ENCODE measurements at regions not wholly inside any gene's neighbourhood (a gene's known extent, or its start where the extent isn't known, plus 50 kb on each side); places are given as distances from the start of the nearest gene placed in this dataset.

DNA sequence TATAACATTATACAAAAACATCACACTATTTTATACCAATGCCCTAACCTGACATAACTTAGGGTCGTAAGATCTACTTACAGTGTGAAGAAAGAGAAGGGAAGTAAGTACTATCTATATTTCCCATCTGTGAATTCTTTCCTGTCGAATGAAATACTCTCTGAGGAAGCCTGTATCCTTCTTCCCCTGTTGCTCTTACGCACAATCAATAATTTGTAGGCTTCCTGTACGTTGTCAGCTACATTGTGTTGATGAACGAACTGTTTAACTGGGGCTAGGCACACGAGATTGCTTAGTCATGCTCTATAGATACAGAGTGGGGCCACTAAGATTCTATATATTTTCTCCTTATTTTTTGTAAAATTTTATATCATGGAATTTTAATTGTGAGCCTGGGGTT is 1125.0 kb upstream of the CELF4 start:
- Histone ChIP-seq H3K36me3 (ENCODE audit: control insufficient read depth, insufficient read depth, low read length) (no peaks in the 10 kb centered on the region), H3K27me3 (ENCODE audit: control insufficient read depth, insufficient read depth, low read length) (no peaks in the 10 kb centered on the region), H3K27ac (ENCODE audit: low read depth, low read length) (no peak overlapping the region), H3K4me3 (ENCODE audit: low read depth, low read length) (no peak overlapping the region), H3K9me3 (ENCODE audit: control insufficient read depth, insufficient read depth, low read length) (no peaks in the 10 kb centered on the region), H3K4me1 (ENCODE audit: control insufficient read depth, insufficient read depth, low read length) (no peaks in the 10 kb centered on the region)
- WGBS (ENCODE audit: insufficient coverage): no CpG with 5 or more reads among the region's 6 CpGs
- no peak for DNase-seq (ENCODE audit: low read depth in 4 of 6, low spot score in 6 of 6)

DNA sequence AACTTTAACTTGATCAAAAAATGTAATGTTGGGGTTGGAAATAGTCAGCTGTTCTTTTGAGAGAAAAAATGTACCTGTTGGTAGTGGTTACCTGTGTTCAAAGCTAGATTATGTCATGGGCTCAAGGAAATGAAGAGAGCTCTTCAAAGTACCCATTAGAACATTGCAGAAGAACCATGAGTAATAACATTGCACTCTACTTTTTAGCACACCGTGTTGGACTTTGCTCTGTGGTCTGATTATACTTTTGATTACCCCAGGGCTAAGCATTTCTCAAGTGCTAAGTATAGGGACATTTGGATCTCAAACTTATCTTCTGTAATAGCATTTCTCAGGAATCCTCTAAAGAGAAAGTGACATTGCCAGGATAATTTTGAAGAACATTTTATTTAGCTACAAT is 1122.8 kb upstream of the CELF4 start:
- no peaks in the 10 kb centered on the region for H3K36me3 ChIP-seq (ENCODE audit: control insufficient read depth, insufficient read depth, low read length)
- no CpG with 5 or more reads among the region's 1 CpG for WGBS (ENCODE audit: insufficient coverage)
- no peak overlapping the region for H3K4me3 ChIP-seq (ENCODE audit: low read depth, low read length)

DNA sequence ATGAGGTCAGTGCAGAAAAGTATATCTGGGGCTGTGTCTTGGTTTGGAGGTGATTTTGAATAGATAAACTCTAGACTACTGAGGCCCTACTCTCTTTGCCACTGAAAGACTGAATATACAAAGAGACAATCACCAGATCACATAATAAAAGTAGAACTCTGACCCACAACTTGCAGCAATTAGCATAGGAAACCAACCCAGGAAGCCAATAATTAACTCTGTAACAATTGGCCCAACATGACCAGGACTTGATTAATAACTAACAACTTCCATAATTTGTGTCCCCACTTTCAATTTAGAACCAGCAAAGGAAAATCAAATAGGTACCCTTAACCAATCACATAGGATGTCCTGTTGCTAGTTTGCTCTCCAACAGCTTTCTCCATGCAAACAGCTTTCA is 1104.9 kb upstream of the CELF4 start:
- no peak for DNase-seq (ENCODE audit: low read depth in 4 of 6, low spot score in 6 of 6)
- Histone ChIP-seq H3K4me3 (ENCODE audit: low read depth, low read length) (no peak overlapping the region), H3K27me3 (ENCODE audit: control insufficient read depth, insufficient read depth, low read length) (no peaks in the 10 kb centered on the region), H3K36me3 (ENCODE audit: control insufficient read depth, insufficient read depth, low read length) (no peaks in the 10 kb centered on the region), H3K4me1 (ENCODE audit: control insufficient read depth, insufficient read depth, low read length) (no peaks in the 10 kb centered on the region), H3K9me3 (ENCODE audit: control insufficient read depth, insufficient read depth, low read length) (no peaks in the 10 kb centered on the region), H3K27ac (ENCODE audit: low read depth, low read length) (no peak overlapping the region)

More for the DNA sequence above, 1122.8 kb upstream of the CELF4 start:
- Histone ChIP-seq H3K9me3 (ENCODE audit: control insufficient read depth, insufficient read depth, low read length) (no peaks in the 10 kb centered on the region), H3K27me3 (ENCODE audit: control insufficient read depth, insufficient read depth, low read length) (no peaks in the 10 kb centered on the region), H3K4me1 (ENCODE audit: control insufficient read depth, insufficient read depth, low read length) (no peaks in the 10 kb centered on the region), H3K27ac (ENCODE audit: low read depth, low read length) (no peak overlapping the region)
- DNase-seq (ENCODE audit: low read depth in 4 of 6, low spot score in 6 of 6): no peak

DNA sequence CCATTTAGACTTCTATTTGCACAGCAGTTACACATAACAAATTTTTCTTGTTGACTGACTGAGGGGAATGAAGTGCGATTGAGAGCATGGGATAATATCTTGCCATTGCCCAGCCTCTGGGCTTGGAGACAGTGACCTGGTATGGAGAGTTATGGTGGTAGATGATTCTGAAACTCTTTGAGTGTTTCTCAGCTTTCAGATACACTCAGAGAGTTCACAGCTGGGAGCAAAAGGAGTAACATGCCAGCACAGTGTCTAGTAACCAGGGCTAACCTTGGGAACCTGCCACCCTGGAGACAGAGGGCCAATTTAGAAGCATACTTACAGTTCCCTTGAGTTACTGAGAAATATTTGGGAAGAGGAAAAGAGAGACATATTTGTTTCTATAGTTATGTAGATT is 1099.3 kb upstream of the CELF4 start:
- DNase-seq (ENCODE audit: low read depth in 4 of 6, low spot score in 6 of 6): no peak
- 40% methylated on average over 1 of the region's 1 CpG for WGBS (ENCODE audit: insufficient coverage)
- Histone ChIP-seq H3K4me3 (ENCODE audit: low read depth, low read length) (no peak overlapping the region), H3K27ac (ENCODE audit: low read depth, low read length) (no peak overlapping the region), H3K4me1 (ENCODE audit: control insufficient read depth, insufficient read depth, low read length) (no peaks in the 10 kb centered on the region), H3K27me3 (ENCODE audit: control insufficient read depth, insufficient read depth, low read length) (no peaks in the 10 kb centered on the region), H3K9me3 (ENCODE audit: control insufficient read depth, insufficient read depth, low read length) (no peaks in the 10 kb centered on the region), H3K36me3 (ENCODE audit: control insufficient read depth, insufficient read depth, low read length) (no peaks in the 10 kb centered on the region)

DNA sequence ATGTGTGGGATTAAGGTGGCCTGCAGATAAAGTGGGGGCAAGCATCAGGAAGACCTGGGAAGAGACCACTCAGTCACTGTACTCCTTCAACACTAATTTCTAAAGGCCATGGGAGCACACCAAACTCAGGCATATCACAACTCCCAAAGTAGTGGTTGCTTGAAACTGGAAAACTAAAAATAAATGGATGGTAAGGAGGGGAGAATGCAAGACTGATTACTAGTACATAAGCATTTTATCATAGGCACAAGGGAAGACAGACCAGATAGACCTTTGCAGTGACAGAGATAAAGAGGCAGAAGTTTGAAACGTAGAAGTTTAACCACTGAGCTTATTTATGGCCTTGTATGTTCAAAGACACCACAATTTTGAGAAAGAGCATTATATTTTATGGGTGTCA is 1098.1 kb upstream of the CELF4 start:
- Histone ChIP-seq H3K4me3 (ENCODE audit: low read depth, low read length) (no peak overlapping the region), H3K9me3 (ENCODE audit: control insufficient read depth, insufficient read depth, low read length) (no peaks in the 10 kb centered on the region), H3K27ac (ENCODE audit: low read depth, low read length) (no peak overlapping the region), H3K4me1 (ENCODE audit: control insufficient read depth, insufficient read depth, low read length) (no peaks in the 10 kb centered on the region), H3K36me3 (ENCODE audit: control insufficient read depth, insufficient read depth, low read length) (no peaks in the 10 kb centered on the region), H3K27me3 (ENCODE audit: control insufficient read depth, insufficient read depth, low read length) (no peaks in the 10 kb centered on the region)
- 86% methylated on average over 1 of the region's 1 CpG for WGBS (ENCODE audit: insufficient coverage)
- no peak for DNase-seq (ENCODE audit: low read depth in 4 of 6, low spot score in 6 of 6)

DNA sequence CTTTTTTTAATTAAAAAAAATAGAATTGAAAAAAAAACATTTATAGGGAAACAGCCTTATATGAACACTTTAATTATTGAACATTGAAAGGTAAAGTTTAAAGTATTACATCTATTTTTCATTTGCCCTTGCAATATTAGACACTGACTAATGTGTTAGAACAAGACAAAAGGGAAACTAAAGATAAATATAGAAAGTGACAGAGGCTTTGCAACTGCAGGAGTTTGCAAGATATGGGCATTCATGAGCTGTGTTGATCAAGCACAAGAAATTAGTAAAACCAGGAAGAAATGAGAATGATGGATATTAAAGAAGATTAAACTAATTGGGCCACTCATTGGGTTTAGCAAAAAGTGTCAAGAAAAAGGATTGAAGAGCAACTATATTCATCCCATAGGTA is 1097.7 kb upstream of the CELF4 start:
- no peaks in the 10 kb centered on the region for H3K36me3 ChIP-seq (ENCODE audit: control insufficient read depth, insufficient read depth, low read length)
- no peaks in the 10 kb centered on the region for H3K9me3 ChIP-seq (ENCODE audit: control insufficient read depth, insufficient read depth, low read length)
- no peak for DNase-seq (ENCODE audit: low read depth in 4 of 6, low spot score in 6 of 6)
- H3K27ac ChIP-seq (ENCODE audit: low read depth, low read length): no peak overlapping the region
- H3K27me3 ChIP-seq (ENCODE audit: control insufficient read depth, insufficient read depth, low read length): no peaks in the 10 kb centered on the region
- no peak overlapping the region for H3K4me3 ChIP-seq (ENCODE audit: low read depth, low read length)
- no peaks in the 10 kb centered on the region for H3K4me1 ChIP-seq (ENCODE audit: control insufficient read depth, insufficient read depth, low read length)

DNA sequence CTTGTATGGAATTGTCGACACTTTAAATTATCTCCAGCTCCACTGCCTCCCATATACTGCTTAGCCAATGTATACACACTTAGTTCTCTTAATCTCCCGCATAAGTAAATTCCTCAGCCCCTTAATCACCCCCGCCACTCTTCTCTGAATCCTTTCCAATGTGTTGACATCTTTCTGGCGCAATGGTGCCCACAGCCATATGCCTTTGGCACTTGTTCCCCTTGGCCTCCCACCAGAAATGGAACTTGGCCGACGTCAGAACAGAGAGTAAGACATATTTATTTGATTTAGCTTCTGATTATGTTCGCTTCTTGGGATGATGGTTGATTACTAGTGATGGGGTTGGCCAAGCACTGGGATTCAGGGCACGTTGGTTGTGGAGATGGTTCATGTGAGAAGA is 1089.3 kb upstream of the CELF4 start:
- H3K4me3 ChIP-seq (ENCODE audit: low read depth, low read length): no peak overlapping the region
- no peaks in the 10 kb centered on the region for H3K27me3 ChIP-seq (ENCODE audit: control insufficient read depth, insufficient read depth, low read length)
- DNase-seq (ENCODE audit: low read depth in 4 of 6, low spot score in 6 of 6): peak in 2 of 6 donors; percentile 41 to 95
- no peaks in the 10 kb centered on the region for H3K9me3 ChIP-seq (ENCODE audit: control insufficient read depth, insufficient read depth, low read length)
- 85% methylated on average over 7 of the region's 8 CpGs for WGBS (ENCODE audit: insufficient coverage)
- no peaks in the 10 kb centered on the region for H3K36me3 ChIP-seq (ENCODE audit: control insufficient read depth, insufficient read depth, low read length)
- H3K27ac ChIP-seq (ENCODE audit: low read depth, low read length): no peak overlapping the region
- no peaks in the 10 kb centered on the region for H3K4me1 ChIP-seq (ENCODE audit: control insufficient read depth, insufficient read depth, low read length)

DNA sequence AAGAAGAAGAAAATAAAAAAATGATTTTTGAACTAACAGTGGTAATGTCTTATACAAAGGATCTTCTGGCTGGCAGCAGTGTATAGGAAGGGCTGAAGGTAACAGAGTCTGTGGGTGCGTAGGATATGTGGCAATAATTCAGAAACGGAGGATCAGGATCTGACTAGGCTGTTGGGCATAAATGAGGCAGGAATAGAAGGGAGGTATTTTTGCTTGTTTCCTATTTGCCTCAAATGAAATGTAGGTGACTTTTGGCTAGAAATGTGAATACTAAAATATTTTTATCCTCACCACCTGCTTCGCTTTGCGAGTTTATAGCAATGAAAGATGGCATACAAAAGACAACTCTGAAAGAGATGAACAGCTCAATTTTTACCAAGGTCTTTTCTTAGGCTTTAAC is 1086.1 kb upstream of the CELF4 start:
- Histone ChIP-seq H3K9me3 (ENCODE audit: control insufficient read depth, insufficient read depth, low read length) (no peaks in the 10 kb centered on the region), H3K27me3 (ENCODE audit: control insufficient read depth, insufficient read depth, low read length) (no peaks in the 10 kb centered on the region), H3K27ac (ENCODE audit: low read depth, low read length) (no peak overlapping the region), H3K4me1 (ENCODE audit: control insufficient read depth, insufficient read depth, low read length) (no peaks in the 10 kb centered on the region), H3K36me3 (ENCODE audit: control insufficient read depth, insufficient read depth, low read length) (no peaks in the 10 kb centered on the region), H3K4me3 (ENCODE audit: low read depth, low read length) (no peak overlapping the region)
- 91% methylated on average over 2 of the region's 4 CpGs for WGBS (ENCODE audit: insufficient coverage)
- peak in 1 of 6 donors; percentile 9 for DNase-seq (ENCODE audit: low read depth in 4 of 6, low spot score in 6 of 6)

DNA sequence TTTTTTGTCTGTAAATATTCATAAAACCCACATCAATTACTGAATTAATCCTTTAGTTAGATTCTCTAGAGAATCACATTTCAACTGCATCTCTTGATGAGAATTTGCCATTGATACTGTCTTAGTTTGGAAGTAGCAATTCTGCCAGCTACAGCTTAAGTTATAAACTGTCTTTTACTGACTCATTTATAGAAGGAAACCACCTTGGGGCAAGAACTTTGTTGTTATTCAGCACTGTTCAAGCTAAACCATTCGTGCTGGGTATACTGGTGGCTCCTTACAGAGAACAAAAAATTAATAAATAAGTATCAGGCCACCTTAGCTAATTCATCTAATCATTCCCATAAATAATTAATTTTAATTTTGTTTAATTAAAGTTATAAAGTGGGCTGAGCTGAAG is 1082.6 kb upstream of the CELF4 start:
- no peak overlapping the region for H3K4me3 ChIP-seq (ENCODE audit: low read depth, low read length)
- no CpG with 5 or more reads among the region's 1 CpG for WGBS (ENCODE audit: insufficient coverage)
- H3K4me1 ChIP-seq (ENCODE audit: control insufficient read depth, insufficient read depth, low read length): no peaks in the 10 kb centered on the region
- H3K36me3 ChIP-seq (ENCODE audit: control insufficient read depth, insufficient read depth, low read length): no peaks in the 10 kb centered on the region
- no peaks in the 10 kb centered on the region for H3K9me3 ChIP-seq (ENCODE audit: control insufficient read depth, insufficient read depth, low read length)
- H3K27ac ChIP-seq (ENCODE audit: low read depth, low read length): no peak overlapping the region
- H3K27me3 ChIP-seq (ENCODE audit: control insufficient read depth, insufficient read depth, low read length): no peaks in the 10 kb centered on the region
- no peak for DNase-seq (ENCODE audit: low read depth in 4 of 6, low spot score in 6 of 6)

DNA sequence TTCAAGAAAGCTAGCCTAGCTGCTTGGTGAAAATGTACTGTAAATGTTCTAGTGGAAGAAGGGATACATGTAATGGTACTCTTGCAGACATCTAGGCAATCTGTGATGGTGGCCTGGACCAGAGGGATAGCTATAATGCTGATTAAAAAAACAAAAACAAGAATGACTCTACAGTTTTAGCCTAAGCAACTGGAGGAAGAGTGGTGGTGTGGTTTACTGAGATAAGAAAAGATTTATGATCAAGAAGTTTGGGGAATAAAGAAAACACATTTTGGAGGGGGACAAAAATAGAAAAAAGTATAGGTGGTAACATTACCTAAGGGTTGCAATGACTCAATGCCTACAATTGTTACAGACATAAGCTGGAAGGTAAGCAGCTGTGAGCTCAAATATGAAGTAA is 1080.7 kb upstream of the CELF4 start:
- DNase-seq (ENCODE audit: low read depth in 4 of 6, low spot score in 6 of 6): no peak
- Histone ChIP-seq H3K9me3 (ENCODE audit: control insufficient read depth, insufficient read depth, low read length) (no peaks in the 10 kb centered on the region), H3K27ac (ENCODE audit: low read depth, low read length) (no peak overlapping the region), H3K36me3 (ENCODE audit: control insufficient read depth, insufficient read depth, low read length) (no peaks in the 10 kb centered on the region), H3K4me3 (ENCODE audit: low read depth, low read length) (no peak overlapping the region), H3K27me3 (ENCODE audit: control insufficient read depth, insufficient read depth, low read length) (no peaks in the 10 kb centered on the region), H3K4me1 (ENCODE audit: control insufficient read depth, insufficient read depth, low read length) (no peaks in the 10 kb centered on the region)
